NOMO-1 (cell line): ENCODE measurements at regions not wholly inside any gene's neighbourhood (a gene's known extent, or its start where the extent isn't known, plus 50 kb on each side); places are given as distances from the start of the nearest gene placed in this dataset.
A peak's percentile ranks its signal among the peaks of the same experiment; 100 is the strongest.
"Not testable (repeated sequence)": the region's sequence is repeated elsewhere in the genome, so short reads cannot be mapped to it uniquely, and the experiment has no call there.

Experiments used
- DNase-seq, 2 experiments: peaks; one replicate each; lab custom pipeline; 2025; ENCODE audit not compliant: unreplicated experiment in 2 of 2; lab: John Stamatoyannopoulos, UW

- not testable (repeated sequence) for DNase-seq
Observed at GRCh38 chr1:199032479-199032878, 393.6 kb downstream of the PTPRC start.

GRCh38 chr1:199033661-199034060 lies 394.8 kb downstream of the PTPRC start:
- DNase-seq, result no peak

GRCh38 chr1:199038156-199038555 lies 399.3 kb downstream of the PTPRC start:
- no peak for DNase-seq

GRCh38 chr1:199040076-199040905 lies 401.5 kb downstream of the PTPRC start:
- DNase-seq, result peak in 1 of 2 experiments; percentile 17

- DNase-seq, result peak; percentile 74 to 95
Observed at GRCh38 chr1:199041173-199041914, 402.5 kb downstream of the PTPRC start.

GRCh38 chr1:199042193-199042592 lies 403.4 kb downstream of the PTPRC start:
- peak in 1 of 2 experiments; percentile 4 for DNase-seq

- DNase-seq, result no peak
Observed at GRCh38 chr1:199044191-199044590, 405.4 kb downstream of the PTPRC start.

- DNase-seq, result no peak
Observed at GRCh38 chr1:199046618-199047017, 407.8 kb downstream of the PTPRC start.

GRCh38 chr1:199054694-199055093 lies 415.9 kb downstream of the PTPRC start:
- DNase-seq, result no peak

GRCh38 chr1:199057322-199057721 lies 418.5 kb downstream of the PTPRC start:
- no peak for DNase-seq

- DNase-seq, result no peak
Observed at GRCh38 chr1:199058281-199058680, 419.4 kb downstream of the PTPRC start.

- DNase-seq, result no peak
Observed at GRCh38 chr1:199064971-199065370, 426.1 kb downstream of the PTPRC start.

- no peak for DNase-seq
Observed at GRCh38 chr1:199067483-199067882, 428.6 kb downstream of the PTPRC start.

GRCh38 chr1:199071080-199071479 lies 432.2 kb downstream of the PTPRC start:
- DNase-seq, result no peak

GRCh38 chr1:199073166-199073565 lies 434.3 kb downstream of the PTPRC start:
- no peak for DNase-seq

GRCh38 chr1:199075792-199076191 lies 437.0 kb downstream of the PTPRC start:
- no peak for DNase-seq

GRCh38 chr1:199079994-199080393 lies 441.2 kb downstream of the PTPRC start:
- DNase-seq, result no peak

- no peak for DNase-seq
Observed at GRCh38 chr1:199081739-199082138, 442.9 kb downstream of the PTPRC start.

- no peak for DNase-seq
Observed at GRCh38 chr1:199082778-199083389, 444.0 kb downstream of the PTPRC start.

- DNase-seq, result no peak
Observed at GRCh38 chr1:199083680-199084079, 444.8 kb downstream of the PTPRC start.

- DNase-seq, result peak in 1 of 2 experiments; percentile 16
Observed at GRCh38 chr1:199084293-199084692, 445.5 kb downstream of the PTPRC start.
